Gastrocnemius medialis (tissue), 4 donors: ENCODE measurements at regions not wholly inside any gene's neighbourhood (a gene's known extent, or its start where the extent isn't known, plus 50 kb on each side); places are given as distances from the start of the nearest gene placed in this dataset.
A peak's percentile ranks its signal among the peaks of the same experiment; 100 is the strongest.

Experiments
- ATAC-seq, 2 donors: fragments of 150-250 bp; one replicate each; pipeline ENCODE4 v1.9.1; 2016
- DNase-seq, 2 donors: peaks; one replicate each; pipeline ENCODE4 v3.0.0-alpha.2; 2019
- H3K27ac ChIP-seq, 4 donors: fragments of 200-600 bp; sonication (generic); 1 replicate in 1 of 4; 2 replicates in 3 of 4; pipeline ENCODE4 v1.5.1; 2016 to 2018; ENCODE audit warnings: mild to moderate bottlenecking in 2 of 4, moderate library complexity in 1 of 4
- H3K27me3 ChIP-seq, 3 donors: fragments of 200-600 bp; sonication (generic) in 2 of 3; 1 replicate in 1 of 3; 2 replicates in 2 of 3; pipeline versions ENCODE4 v1.5.1 to v1.6.0; 2016 to 2019; ENCODE audit warnings: mild to moderate bottlenecking in 1 of 3, moderate library complexity in 1 of 3
- H3K36me3 ChIP-seq, 2 donors: fragments of 200-600 bp; sonication (generic) in 1 of 2; one replicate each; pipeline ENCODE4 v1.5.1; 2017 to 2018
- H3K4me1 ChIP-seq, 2 donors: fragments of 200-600 bp; sonication (generic) in 1 of 2; one replicate each; pipeline ENCODE4 v1.5.1; 2016 to 2017; ENCODE audit warnings: mild to moderate bottlenecking in 2 of 2
- H3K4me3 ChIP-seq, 4 donors: fragments of 200-600 bp; sonication (generic) in 3 of 4; 1 replicate in 1 of 4; 2 replicates in 3 of 4; pipeline ENCODE4 v1.5.1; 2016 to 2019; ENCODE audit warnings: mild to moderate bottlenecking in 2 of 4
- H3K9me3 ChIP-seq, 3 donors: fragments of 200-600 bp; sonication (generic) in 2 of 3; 1 replicate in 1 of 3; 2 replicates in 2 of 3; pipeline ENCODE4 v1.5.1; 2016 to 2019
- CTCF ChIP-seq, 5 experiments: fragments of 450-650 bp in 3 of 5; fragments of 200-600 bp in 2 of 5; sonication (generic) in 2 of 5; IDR thresholded peaks in 4 of 5; conservative IDR thresholded peaks in 1 of 5; 1 replicate in 4 of 5; 2 replicates in 1 of 5; pipeline ENCODE4 v1.5.1; 2016 to 2019; ENCODE audit warnings: antibody characterized with exemption in 5 of 5, mild to moderate bottlenecking in 3 of 5, moderate library complexity in 3 of 5
- POLR2A ChIP-seq, 2 donors: fragments of 450-650 bp; IDR thresholded peaks; one replicate each; pipeline ENCODE4 v1.6.1; 2017; ENCODE audit warnings: antibody characterized with exemption in 2 of 2, mild to moderate bottlenecking in 2 of 2, moderate library complexity in 2 of 2
- in situ Hi-C, 4 donors: fragments of 200-750 bp; cut with MboI; loops; one replicate each; pipeline versions ENCODE4 v1.15.0 to v1.8.0; 2017; ENCODE audit warnings: low sequenced_read_pairs in 4 of 4
- intact Hi-C: fragments of 100-400 bp; cut with DNase I; formaldehyde crosslinking; loops from one replicate; pipeline ENCODE4 v1.15.1; 2023; ENCODE audit warnings: low total_unique reads

GRCh38 chrX:39855748-39856129 is 242.0 kb downstream of the BCOR start:
- Histone ChIP-seq H3K4me3 (no peak overlapping the region), H3K36me3 (no peaks in the 10 kb centered on the region), H3K27ac (no peak overlapping the region), H3K27me3 (no peaks in the 10 kb centered on the region), H3K4me1 (peaks cover 0 to 5% of the 10 kb centered on the region in 2 donors), H3K9me3 (no peaks in the 10 kb centered on the region)
- intact Hi-C loops (no loop called here), in situ Hi-C loops (no loop called here)
- DNase-seq (peak in 1 of 2 donors; percentile 12), ATAC-seq (no peak)
- TF ChIP-seq POLR2A (IDR thresholded peaks at IDR 0.05) (no peak), CTCF (IDR thresholded peaks at IDR 0.05 in 4 of 5, conservative IDR thresholded peaks at IDR 0.05 in 1 of 5) (no peak)

- intact Hi-C loops, result no loop called here
- in situ Hi-C loops, result no loop called here
- ATAC-seq, result no peak
These were observed 241.2 kb downstream of the BCOR start for GRCh38 chrX:39856472-39857121.

GRCh38 chrX:39857780-39858179 is 240.0 kb downstream of the BCOR start:
- no peaks in the 10 kb centered on the region for H3K36me3 ChIP-seq
- DNase-seq, result no peak
- H3K9me3 ChIP-seq, result no peaks in the 10 kb centered on the region
- ATAC-seq, result no peak
- in situ Hi-C loops, result no loop called here
- H3K27me3 ChIP-seq, result no peaks in the 10 kb centered on the region
- TF ChIP-seq CTCF (IDR thresholded peaks at IDR 0.05 in 4 of 5, conservative IDR thresholded peaks at IDR 0.05 in 1 of 5), result no peak
- TF ChIP-seq POLR2A (IDR thresholded peaks at IDR 0.05), result no peak
- H3K4me1 ChIP-seq, result peaks cover 0 to 5% of the 10 kb centered on the region in 2 donors
- intact Hi-C loops, result no loop called here
- no peak overlapping the region for H3K27ac ChIP-seq
- H3K4me3 ChIP-seq, result no peak overlapping the region

More at GRCh38 chrX:39856472-39857121, 241.2 kb downstream of the BCOR start:
- no peak for TF ChIP-seq CTCF (IDR thresholded peaks at IDR 0.05 in 4 of 5, conservative IDR thresholded peaks at IDR 0.05 in 1 of 5)
- TF ChIP-seq POLR2A (IDR thresholded peaks at IDR 0.05), result no peak
- Histone ChIP-seq H3K27ac (no peak overlapping the region), H3K36me3 (no peaks in the 10 kb centered on the region), H3K4me3 (no peak overlapping the region), H3K4me1 (peaks cover 0 to 5% of the 10 kb centered on the region in 2 donors), H3K27me3 (no peaks in the 10 kb centered on the region), H3K9me3 (no peaks in the 10 kb centered on the region)
- no peak for DNase-seq

- no peak overlapping the region for H3K27ac ChIP-seq
- H3K4me3 ChIP-seq, result no peak overlapping the region
- no peak for DNase-seq
- ATAC-seq, result no peak
- no peaks in the 10 kb centered on the region for H3K36me3 ChIP-seq
- H3K27me3 ChIP-seq, result peaks cover 0 to 4% (median 0%) of the 10 kb centered on the region in 3 donors
- peaks cover 0 to 5% of the 10 kb centered on the region in 2 donors for H3K4me1 ChIP-seq
- intact Hi-C loops, result no loop called here
- in situ Hi-C loops, result no loop called here
- no peaks in the 10 kb centered on the region for H3K9me3 ChIP-seq
- TF ChIP-seq POLR2A (IDR thresholded peaks at IDR 0.05) (no peak), CTCF (IDR thresholded peaks at IDR 0.05 in 4 of 5, conservative IDR thresholded peaks at IDR 0.05 in 1 of 5) (no peak)
These were observed 237.5 kb downstream of the BCOR start for GRCh38 chrX:39859991-39860861.
